HAP-1 (cell line): ENCODE measurements at regions not wholly inside any gene's neighbourhood (a gene's known extent, or its start where the extent isn't known, plus 50 kb on each side); places are given as distances from the start of the nearest gene placed in this dataset.
"Not testable (repeated sequence)": the region's sequence is repeated elsewhere in the genome, so short reads cannot be mapped to it uniquely, and the experiment has no call there.

Source experiments
- DNase-seq, 2 experiments: peaks; one replicate each; pipeline ENCODE4 v3.0.0-alpha.2; 2016 to 2020; ENCODE audit warnings: low spot score in 2 of 2
- H3K27me3 ChIP-seq: fragments of 250-450 bp; sonication (Bioruptor Pico); 2 replicates; pipeline ENCODE4 v1.5.1; 2020; ENCODE audit warnings: low read depth, mild to moderate bottlenecking, moderate library complexity
- H3K36me3 ChIP-seq: fragments of 250-450 bp; sonication (Bioruptor Pico); replicated peaks from 2 replicates; pipeline ENCODE4 v1.5.1; 2020; ENCODE audit warnings: mild to moderate bottlenecking
- H3K4me1 ChIP-seq: fragments of 250-450 bp; sonication (Bioruptor Pico); 2 replicates; pipeline ENCODE4 v1.5.1; 2020; ENCODE audit warnings: mild to moderate bottlenecking
- H3K4me3 ChIP-seq: fragments of 250-450 bp; sonication (Bioruptor Pico); 2 replicates; pipeline ENCODE4 v1.5.1; 2020; ENCODE audit warnings: mild to moderate bottlenecking, moderate library complexity
- H3K9me3 ChIP-seq: fragments of 250-450 bp; sonication (Bioruptor Pico); 2 replicates; pipeline ENCODE4 v1.5.1; 2020; ENCODE audit warnings: mild to moderate bottlenecking, moderate library complexity
- in situ Hi-C: fragments of 300-500 bp; cut with MboI; formaldehyde crosslinking; loops from 3 replicates; pipeline ENCODE4 v1.14.3; 2020; ENCODE audit warnings: low sequenced_read_pairs, inconsistent platforms, mixed read lengths

DNA sequence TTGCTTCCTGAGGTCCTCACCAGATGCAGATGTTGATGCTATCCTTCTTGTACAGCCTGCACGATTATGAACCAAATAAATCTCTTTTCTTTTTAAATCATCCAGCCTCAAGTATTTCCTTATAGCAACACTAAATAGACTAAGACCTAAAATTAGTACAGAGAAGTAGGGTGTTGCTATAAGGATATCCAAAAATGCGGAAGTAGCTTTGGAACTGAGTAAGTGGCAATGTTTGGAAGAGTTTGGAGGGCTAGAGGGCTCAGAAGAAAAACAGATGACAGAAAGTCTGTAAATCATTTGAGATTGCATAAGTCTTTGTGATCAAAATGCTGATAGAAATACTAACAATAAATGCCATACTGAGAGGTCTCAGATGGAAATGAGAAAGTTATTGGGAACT is 894.9 kb downstream of the DIPK2A start:
- Histone ChIP-seq H3K4me1 (no peaks in the 10 kb centered on the region), H3K4me3 (no peak overlapping the region), H3K36me3 (no peaks in the 10 kb centered on the region), H3K9me3 (no peaks in the 10 kb centered on the region), H3K27me3 (no peaks in the 10 kb centered on the region)
- no peak for DNase-seq
- in situ Hi-C loops: no loop called here

DNA sequence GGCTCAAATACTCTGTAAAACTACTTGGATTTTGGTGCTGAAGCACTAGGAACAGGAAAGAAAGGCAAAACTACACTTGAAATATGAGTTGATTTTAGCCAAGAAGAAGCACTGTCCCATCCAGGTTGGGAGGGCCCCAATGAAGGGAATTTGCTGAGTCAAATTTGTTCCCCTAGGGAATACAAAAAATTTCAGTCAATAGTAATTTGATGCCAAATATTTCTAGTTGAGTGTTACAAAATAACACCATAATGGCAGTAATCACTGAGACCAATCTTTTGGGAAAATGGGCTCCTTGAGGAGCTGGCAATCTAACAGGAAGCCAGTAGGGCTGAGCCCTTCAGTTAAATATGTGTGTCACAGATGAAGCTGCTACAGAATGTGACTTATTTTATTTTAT is 896.9 kb downstream of the DIPK2A start:
- in situ Hi-C loops: no loop called here
- no peaks in the 10 kb centered on the region for H3K36me3 ChIP-seq
- H3K4me3 ChIP-seq: no peak overlapping the region
- DNase-seq: no peak
- no peaks in the 10 kb centered on the region for H3K27me3 ChIP-seq
- no peaks in the 10 kb centered on the region for H3K4me1 ChIP-seq
- H3K9me3 ChIP-seq: no peaks in the 10 kb centered on the region

- H3K4me1 ChIP-seq: no peaks in the 10 kb centered on the region
- in situ Hi-C loops: no loop called here
- H3K4me3 ChIP-seq: no peak overlapping the region
- H3K36me3 ChIP-seq: no peaks in the 10 kb centered on the region
- H3K27me3 ChIP-seq: no peaks in the 10 kb centered on the region
- no peak for DNase-seq
- H3K9me3 ChIP-seq: no peaks in the 10 kb centered on the region
Observed at GRCh38 chr3:144873066-144873465, 901.4 kb downstream of the DIPK2A start.

GRCh38 chr3:144875211-144875610 is 903.6 kb downstream of the DIPK2A start:
- DNase-seq: no peak
- in situ Hi-C loops: no loop called here
- no peaks in the 10 kb centered on the region for H3K27me3 ChIP-seq
- no peak overlapping the region for H3K4me3 ChIP-seq
- no peaks in the 10 kb centered on the region for H3K4me1 ChIP-seq
- no peaks in the 10 kb centered on the region for H3K36me3 ChIP-seq
- H3K9me3 ChIP-seq: no peaks in the 10 kb centered on the region

DNA sequence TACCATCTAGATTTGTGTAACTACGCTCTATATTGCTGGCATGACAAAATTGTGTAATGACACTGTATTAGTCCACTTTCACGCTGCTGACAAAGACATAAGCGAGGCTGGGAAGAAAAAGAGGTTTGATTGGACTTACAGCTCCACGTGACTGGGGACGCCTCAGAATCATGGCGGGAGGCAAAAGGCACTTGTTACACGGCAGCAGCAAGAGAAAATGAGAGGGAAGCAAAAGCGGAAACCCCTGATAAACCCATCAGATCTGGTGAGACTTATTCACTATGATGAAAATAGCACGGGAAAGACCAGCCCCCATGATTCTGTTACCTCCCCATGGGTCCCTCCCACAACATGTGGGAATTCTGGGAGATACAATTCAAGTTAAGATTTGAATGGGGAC is 905.7 kb downstream of the DIPK2A start:
- Histone ChIP-seq H3K36me3 (no peaks in the 10 kb centered on the region), H3K4me1 (no peaks in the 10 kb centered on the region), H3K4me3 (no peak overlapping the region), H3K9me3 (no peaks in the 10 kb centered on the region), H3K27me3 (no peaks in the 10 kb centered on the region)
- in situ Hi-C loops: no loop called here
- no peak for DNase-seq

DNA sequence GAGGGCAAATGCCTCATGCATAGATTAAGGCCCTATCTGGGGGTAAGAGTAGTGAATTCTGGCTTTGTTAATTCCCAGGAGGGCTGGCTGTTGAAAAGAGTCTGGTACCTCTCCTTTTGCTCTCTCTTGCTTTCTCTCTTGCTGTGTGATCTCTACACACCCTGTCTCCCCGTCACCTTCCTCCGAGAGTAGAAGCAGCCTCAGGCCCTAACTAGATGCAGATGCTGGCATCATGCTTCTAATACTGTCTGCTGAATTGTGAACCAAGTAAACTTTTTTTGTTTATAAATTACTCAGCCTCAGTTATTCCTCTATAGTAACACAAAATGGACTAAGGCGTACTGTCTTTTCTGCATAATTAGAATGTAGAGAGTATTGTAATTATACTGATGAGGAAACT is 908.1 kb downstream of the DIPK2A start:
- H3K4me3 ChIP-seq: no peak overlapping the region
- H3K27me3 ChIP-seq: no peaks in the 10 kb centered on the region
- no peaks in the 10 kb centered on the region for H3K9me3 ChIP-seq
- H3K4me1 ChIP-seq: no peaks in the 10 kb centered on the region
- in situ Hi-C loops: no loop called here
- DNase-seq: no peak
- no peaks in the 10 kb centered on the region for H3K36me3 ChIP-seq

- Histone ChIP-seq H3K27me3 (no peaks in the 10 kb centered on the region), H3K36me3 (no peaks in the 10 kb centered on the region), H3K9me3 (no peaks in the 10 kb centered on the region), H3K4me3 (no peak overlapping the region), H3K4me1 (no peaks in the 10 kb centered on the region)
- DNase-seq: no peak
- in situ Hi-C loops: no loop called here
Observed at GRCh38 chr3:144893980-144894379, 922.4 kb downstream of the DIPK2A start.

- H3K4me1 ChIP-seq: no peaks in the 10 kb centered on the region
- H3K9me3 ChIP-seq: no peaks in the 10 kb centered on the region
- in situ Hi-C loops: no loop called here
- no peaks in the 10 kb centered on the region for H3K36me3 ChIP-seq
- no peak for DNase-seq
- no peaks in the 10 kb centered on the region for H3K27me3 ChIP-seq
- no peak overlapping the region for H3K4me3 ChIP-seq
Observed at GRCh38 chr3:144894576-144894975, 923.0 kb downstream of the DIPK2A start.

GRCh38 chr3:144900366-144900765 is 928.7 kb downstream of the DIPK2A start:
- in situ Hi-C loops: no loop called here
- no peaks in the 10 kb centered on the region for H3K27me3 ChIP-seq
- H3K36me3 ChIP-seq: no peaks in the 10 kb centered on the region
- no peak overlapping the region for H3K4me3 ChIP-seq
- no peak for DNase-seq
- no peaks in the 10 kb centered on the region for H3K9me3 ChIP-seq
- H3K4me1 ChIP-seq: no peaks in the 10 kb centered on the region

GRCh38 chr3:144907581-144907980 is 936.0 kb downstream of the DIPK2A start:
- H3K27me3 ChIP-seq, H3K36me3 ChIP-seq, H3K4me3 ChIP-seq, H3K4me1 ChIP-seq, H3K9me3 ChIP-seq, DNase-seq, in situ Hi-C loops: not testable (repeated sequence)

GRCh38 chr3:144912968-144913367 is 941.3 kb downstream of the DIPK2A start:
- Histone ChIP-seq H3K36me3 (no peaks in the 10 kb centered on the region), H3K9me3 (no peaks in the 10 kb centered on the region), H3K4me1 (no peaks in the 10 kb centered on the region), H3K27me3 (no peaks in the 10 kb centered on the region), H3K4me3 (no peak overlapping the region)
- DNase-seq: no peak
- in situ Hi-C loops: no loop called here

- no peak overlapping the region for H3K4me3 ChIP-seq
- no peaks in the 10 kb centered on the region for H3K27me3 ChIP-seq
Observed at GRCh38 chr3:144915202-144915601, 943.6 kb downstream of the DIPK2A start.

GRCh38 chr3:144921710-144922109 is 950.1 kb downstream of the DIPK2A start:
- no peak for DNase-seq
- Histone ChIP-seq H3K9me3 (no peaks in the 10 kb centered on the region), H3K27me3 (no peaks in the 10 kb centered on the region), H3K36me3 (no peaks in the 10 kb centered on the region), H3K4me3 (no peak overlapping the region), H3K4me1 (no peaks in the 10 kb centered on the region)
- in situ Hi-C loops: no loop called here

More at GRCh38 chr3:144915202-144915601, 943.6 kb downstream of the DIPK2A start:
- no peaks in the 10 kb centered on the region for H3K4me1 ChIP-seq
- in situ Hi-C loops: no loop called here
- H3K9me3 ChIP-seq: no peaks in the 10 kb centered on the region
- no peaks in the 10 kb centered on the region for H3K36me3 ChIP-seq
- DNase-seq: no peak

DNA sequence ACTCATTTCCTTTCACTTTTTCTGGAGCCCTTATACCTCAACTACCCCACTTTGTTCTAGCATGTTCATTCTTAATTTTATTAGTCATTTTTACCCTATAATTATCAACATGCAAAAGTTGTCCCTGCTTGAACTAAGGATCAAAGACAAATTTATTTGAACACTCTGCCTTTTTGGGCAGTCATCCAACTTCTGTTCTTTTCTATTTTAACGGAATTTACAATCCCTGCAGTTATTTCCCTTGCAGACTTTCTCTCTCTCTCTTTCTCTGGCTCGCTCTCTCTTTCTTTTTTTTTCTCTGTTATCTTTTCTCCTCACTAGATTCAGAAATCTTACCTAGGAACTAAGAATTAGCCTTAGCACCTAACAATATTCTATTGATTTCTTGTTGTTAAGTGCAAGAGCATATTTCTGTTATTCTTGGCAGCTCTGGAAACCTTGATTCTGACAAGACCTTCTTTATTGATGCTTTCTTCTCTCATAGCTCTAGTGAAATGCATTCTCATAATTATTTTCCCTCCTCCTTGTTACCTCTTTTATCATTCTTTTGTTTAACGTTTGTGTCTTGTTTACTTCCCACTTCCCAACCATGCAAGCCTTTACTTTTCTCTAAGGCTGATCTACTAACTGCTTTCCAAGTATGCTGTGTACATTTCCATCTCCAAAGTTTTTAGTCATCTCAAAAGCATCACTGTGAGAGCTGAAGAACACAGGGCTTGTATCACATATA is 951.6 kb downstream of the DIPK2A start:
- Histone ChIP-seq H3K9me3 (no peaks in the 10 kb centered on the region), H3K4me3 (no peak overlapping the region), H3K27me3 (no peaks in the 10 kb centered on the region), H3K4me1 (no peaks in the 10 kb centered on the region), H3K36me3 (no peaks in the 10 kb centered on the region)
- in situ Hi-C loops: no loop called here
- DNase-seq: no peak

GRCh38 chr3:144930431-144930830 is 958.8 kb downstream of the DIPK2A start:
- Histone ChIP-seq H3K27me3 (no peaks in the 10 kb centered on the region), H3K9me3 (peaks cover 4% of the 10 kb centered on the region; the same call in 1 of the 2 replicates), H3K4me3 (no peak overlapping the region), H3K4me1 (peaks cover 15% of the 10 kb centered on the region), H3K36me3 (no peaks in the 10 kb centered on the region)
- in situ Hi-C loops: no loop called here
- peak in 1 of 2 experiments; percentile 92 for DNase-seq
